Colonic mucosa (tissue), 4 donors: ENCODE measurements at regions not wholly inside any gene's neighbourhood (a gene's known extent, or its start where the extent isn't known, plus 50 kb on each side); places are given as distances from the start of the nearest gene placed in this dataset.

ENCODE experiments used
- DNase-seq: peaks from one replicate; pipeline ENCODE4 v3.0.0-alpha.2; 2020
- H3K27ac ChIP-seq: fragments of 200-600 bp; one replicate; pipeline ENCODE4 v1.8.0; 2021
- H3K27me3 ChIP-seq: fragments of 200-600 bp; one replicate; pipeline ENCODE4 v1.8.0; 2021
- H3K36me3 ChIP-seq: fragments of 200-600 bp; one replicate; pipeline ENCODE4 v1.8.0; 2021
- H3K4me1 ChIP-seq: fragments of 200-600 bp; one replicate; pipeline ENCODE4 v1.8.0; 2021; ENCODE audit warnings: mild to moderate bottlenecking
- H3K4me3 ChIP-seq: fragments of 200-600 bp; one replicate; pipeline ENCODE4 v1.8.0; 2021
- H3K9ac ChIP-seq, 2 donors: one replicate each; pipeline ENCODE4 v1.7.0; 2013; ENCODE audit warnings: control low read depth in 2 of 2, low read depth in 2 of 2, low read length in 2 of 2
- H3K9me3 ChIP-seq: fragments of 200-600 bp; one replicate; pipeline ENCODE4 v1.8.0; 2021
- intact Hi-C: fragments of 100-400 bp; cut with DNase I; formaldehyde crosslinking; loops from one replicate; pipeline ENCODE4 v1.14.1; 2022
- TF ChIP-seq, protein P1 (sequence below): fragments of 200-600 bp; IDR thresholded peaks from one replicate; pipeline ENCODE4 v1.8.0; 2022; ENCODE audit warnings: antibody characterized with exemption, mild to moderate bottlenecking
- donor health status: healthy.
- donor health status: DM: no; HTN: no; CAD: no.
- donor health status: DM: no; HTN: no; CAD: no.

DNA sequence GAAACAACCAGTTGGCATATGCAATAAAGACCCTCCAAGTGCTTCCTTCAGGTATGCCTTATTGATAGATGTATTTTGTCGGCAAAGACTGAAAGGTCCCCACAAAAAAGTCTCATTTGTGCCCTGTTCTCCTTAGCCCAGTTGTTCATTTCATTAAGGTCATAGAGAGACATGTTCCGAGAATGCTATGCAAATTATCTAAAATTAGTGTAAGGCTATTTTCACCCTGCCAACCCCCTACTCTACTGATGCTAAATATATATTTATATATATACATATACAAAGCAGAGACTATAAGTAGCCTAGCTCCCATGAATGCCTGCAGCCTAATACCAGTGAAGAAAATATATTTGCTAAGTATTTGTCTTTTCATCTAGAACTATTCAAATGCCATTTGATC, 96.7 kb upstream of the ADO start:
- no peak for DNase-seq
- intact Hi-C loops = no loop called here
- no peaks in the 10 kb centered on the region for H3K27me3 ChIP-seq
- no peaks in the 10 kb centered on the region for H3K36me3 ChIP-seq
- H3K27ac ChIP-seq = no peak overlapping the region
- no peaks in the 10 kb centered on the region for H3K4me1 ChIP-seq
- no peak overlapping the region for H3K4me3 ChIP-seq
- H3K9ac ChIP-seq = no peak overlapping the region
- H3K9me3 ChIP-seq = no peaks in the 10 kb centered on the region
- TF ChIP-seq, protein P1, sequence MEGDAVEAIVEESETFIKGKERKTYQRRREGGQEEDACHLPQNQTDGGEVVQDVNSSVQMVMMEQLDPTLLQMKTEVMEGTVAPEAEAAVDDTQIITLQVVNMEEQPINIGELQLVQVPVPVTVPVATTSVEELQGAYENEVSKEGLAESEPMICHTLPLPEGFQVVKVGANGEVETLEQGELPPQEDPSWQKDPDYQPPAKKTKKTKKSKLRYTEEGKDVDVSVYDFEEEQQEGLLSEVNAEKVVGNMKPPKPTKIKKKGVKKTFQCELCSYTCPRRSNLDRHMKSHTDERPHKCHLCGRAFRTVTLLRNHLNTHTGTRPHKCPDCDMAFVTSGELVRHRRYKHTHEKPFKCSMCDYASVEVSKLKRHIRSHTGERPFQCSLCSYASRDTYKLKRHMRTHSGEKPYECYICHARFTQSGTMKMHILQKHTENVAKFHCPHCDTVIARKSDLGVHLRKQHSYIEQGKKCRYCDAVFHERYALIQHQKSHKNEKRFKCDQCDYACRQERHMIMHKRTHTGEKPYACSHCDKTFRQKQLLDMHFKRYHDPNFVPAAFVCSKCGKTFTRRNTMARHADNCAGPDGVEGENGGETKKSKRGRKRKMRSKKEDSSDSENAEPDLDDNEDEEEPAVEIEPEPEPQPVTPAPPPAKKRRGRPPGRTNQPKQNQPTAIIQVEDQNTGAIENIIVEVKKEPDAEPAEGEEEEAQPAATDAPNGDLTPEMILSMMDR = no peak

DNA sequence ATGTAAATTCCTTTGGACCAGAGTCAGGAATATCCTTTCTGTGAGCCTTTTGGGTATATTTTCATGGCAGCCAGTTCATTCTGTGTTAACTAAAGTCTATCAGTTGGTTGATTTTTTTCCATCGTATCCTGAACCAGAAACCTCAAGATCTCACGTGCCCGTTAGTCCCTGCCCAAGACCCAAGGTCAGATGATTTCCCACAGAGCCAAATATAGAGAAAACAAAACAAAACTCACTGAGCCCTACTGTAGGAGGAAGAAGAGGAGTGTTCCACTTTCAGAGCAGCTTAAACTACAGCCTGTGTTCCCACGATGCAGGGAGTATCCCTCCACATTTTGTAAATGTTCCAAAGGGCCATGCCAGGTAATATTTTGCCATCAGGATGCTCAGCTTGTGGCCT, 96.0 kb upstream of the ADO start:
- Histone ChIP-seq H3K4me1 (no peaks in the 10 kb centered on the region), H3K9me3 (no peaks in the 10 kb centered on the region), H3K9ac (no peak overlapping the region), H3K27me3 (no peaks in the 10 kb centered on the region), H3K27ac (no peak overlapping the region), H3K36me3 (no peaks in the 10 kb centered on the region), H3K4me3 (no peak overlapping the region)
- intact Hi-C loops = no loop called here
- TF ChIP-seq, protein P1 = no peak
- DNase-seq = no peak

DNA sequence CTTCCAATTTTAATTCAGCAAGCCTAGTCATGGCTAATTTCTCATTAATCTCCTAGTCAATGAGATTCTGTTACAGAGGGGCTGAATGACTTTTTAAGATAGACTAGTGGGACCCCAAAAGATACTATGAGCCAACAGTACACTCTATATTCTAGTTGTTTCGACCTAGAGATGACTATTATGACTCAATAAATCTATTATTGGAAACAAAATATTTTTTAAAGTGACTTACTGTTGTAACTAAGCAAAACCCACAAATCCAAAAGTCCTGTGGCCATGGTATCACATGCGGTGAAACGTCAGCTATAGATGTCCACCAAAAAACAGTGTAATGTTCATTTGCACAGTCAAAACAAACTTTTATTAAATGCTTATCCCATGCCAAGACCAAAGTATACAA, 95.3 kb upstream of the ADO start:
- H3K36me3 ChIP-seq = no peaks in the 10 kb centered on the region
- no peaks in the 10 kb centered on the region for H3K9me3 ChIP-seq
- no peak overlapping the region for H3K27ac ChIP-seq
- no peak for DNase-seq
- intact Hi-C loops = no loop called here
- H3K4me3 ChIP-seq = no peak overlapping the region
- H3K9ac ChIP-seq = no peak overlapping the region
- no peaks in the 10 kb centered on the region for H3K4me1 ChIP-seq
- no peaks in the 10 kb centered on the region for H3K27me3 ChIP-seq
- TF ChIP-seq, protein P1 = no peak

DNA sequence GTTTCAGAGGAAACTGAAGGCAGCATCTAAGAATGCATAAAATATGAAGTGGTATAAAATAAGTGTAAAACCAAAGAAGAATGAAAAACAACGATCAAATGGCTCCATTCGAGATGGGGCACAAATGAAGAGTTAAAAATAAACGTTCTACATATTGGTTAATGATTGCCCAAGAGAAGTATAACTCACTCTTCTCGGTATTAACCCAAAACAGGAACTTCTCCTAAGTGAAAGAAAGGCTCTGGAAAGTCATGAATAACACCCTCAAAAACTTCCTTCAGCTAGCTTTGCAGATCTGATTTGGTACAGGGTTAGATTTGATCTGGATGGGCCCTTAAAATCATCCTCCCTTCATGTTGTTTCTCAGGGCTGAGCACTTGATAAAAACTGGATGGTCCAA, 94.3 kb upstream of the ADO start:
- no peaks in the 10 kb centered on the region for H3K27me3 ChIP-seq
- no peak overlapping the region for H3K9ac ChIP-seq
- no peaks in the 10 kb centered on the region for H3K36me3 ChIP-seq
- H3K4me3 ChIP-seq = no peak overlapping the region
- TF ChIP-seq, protein P1 = no peak
- no peaks in the 10 kb centered on the region for H3K9me3 ChIP-seq
- no peak overlapping the region for H3K27ac ChIP-seq
- no peak for DNase-seq
- H3K4me1 ChIP-seq = no peaks in the 10 kb centered on the region
- intact Hi-C loops = no loop called here

DNA sequence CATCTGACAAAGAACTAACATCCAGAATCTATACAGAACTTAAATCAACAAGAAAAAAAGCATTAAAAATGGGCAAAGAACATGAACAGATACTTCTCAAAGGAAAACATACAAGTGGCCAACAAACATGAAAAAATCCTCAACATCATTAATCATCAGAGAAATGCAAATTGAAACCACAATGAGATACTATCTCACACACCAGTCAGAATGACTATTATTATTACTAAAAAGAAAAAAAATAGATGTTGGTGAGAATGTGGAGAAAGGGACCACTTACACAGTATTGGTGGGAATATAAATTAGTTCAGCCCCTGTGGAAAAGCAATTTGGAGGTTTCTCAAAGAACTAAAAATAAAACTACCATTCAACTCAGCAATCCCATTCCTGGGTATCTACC, 89.1 kb upstream of the ADO start:
- H3K4me3 ChIP-seq = no peak overlapping the region
- no peaks in the 10 kb centered on the region for H3K27me3 ChIP-seq
- no peak overlapping the region for H3K9ac ChIP-seq
- no peaks in the 10 kb centered on the region for H3K4me1 ChIP-seq
- H3K36me3 ChIP-seq = no peaks in the 10 kb centered on the region
- H3K27ac ChIP-seq = no peak overlapping the region
- no peak for DNase-seq
- H3K9me3 ChIP-seq = no peaks in the 10 kb centered on the region
- TF ChIP-seq, protein P1 = no peak
- intact Hi-C loops = no loop called here

DNA sequence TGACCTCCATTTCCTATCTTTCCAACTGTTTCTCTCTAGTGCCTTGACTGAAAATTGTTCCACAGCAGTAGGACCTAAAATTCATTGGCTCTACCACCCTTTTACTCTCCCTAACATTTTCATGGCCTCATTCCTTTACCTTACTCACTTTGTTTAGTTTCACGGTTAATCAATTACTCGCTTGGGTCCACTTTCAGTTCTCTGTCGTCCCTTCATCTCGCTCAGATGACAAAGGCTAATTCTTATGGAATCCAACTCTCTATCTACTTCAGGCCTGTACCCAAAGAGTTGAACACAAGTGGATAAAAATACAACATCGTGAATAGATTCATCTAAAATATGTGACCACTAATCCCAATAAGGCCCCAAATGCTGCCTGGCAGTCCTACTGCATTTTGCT, 85.9 kb upstream of the ADO start:
- Histone ChIP-seq H3K36me3 (no peaks in the 10 kb centered on the region), H3K9me3 (no peaks in the 10 kb centered on the region), H3K27me3 (no peaks in the 10 kb centered on the region), H3K4me3 (no peak overlapping the region), H3K4me1 (no peaks in the 10 kb centered on the region), H3K9ac (no peak overlapping the region), H3K27ac (no peak overlapping the region)
- intact Hi-C loops = no loop called here
- TF ChIP-seq, protein P1 = no peak
- no peak for DNase-seq
